ENCODE measurements at regions not wholly inside any gene's neighbourhood (a gene's known extent, or its start where the extent isn't known, plus 50 kb on each side); places are given as distances from the start of the nearest gene placed in this dataset.
"Not testable (repeated sequence)": the region's sequence is repeated elsewhere in the genome, so short reads cannot be mapped to it uniquely, and the experiment has no call there.

DNA sequence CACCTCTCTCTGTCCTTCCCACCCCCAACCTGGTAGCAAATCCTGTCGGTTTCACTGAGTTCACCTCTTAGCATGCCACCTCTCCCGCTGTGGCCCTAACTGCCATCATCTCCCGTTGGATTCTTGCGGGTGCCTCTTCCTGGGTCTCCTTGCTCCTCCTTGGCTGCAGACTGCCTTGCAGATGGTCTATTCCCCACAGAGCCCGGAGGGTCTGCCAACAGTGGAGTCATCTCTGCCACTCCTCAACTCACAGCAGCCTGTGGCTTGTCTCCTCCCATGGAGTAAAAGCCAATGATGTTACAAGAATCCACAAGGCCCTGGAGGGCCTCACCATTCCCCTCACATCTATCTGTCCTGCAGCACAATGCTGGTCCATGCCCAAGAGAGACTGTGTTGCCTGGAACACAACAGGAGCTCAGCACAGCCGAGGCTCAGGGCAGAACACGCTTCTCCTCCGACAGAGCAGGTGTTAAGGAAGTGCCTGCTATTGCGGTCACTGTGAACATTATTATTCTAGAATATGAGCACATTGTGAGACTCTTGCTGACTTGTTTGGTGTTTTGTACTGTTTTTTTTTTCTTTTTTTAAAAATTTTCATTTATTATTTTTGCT, 241.8 kb upstream of the SULF2 start:
- Histone ChIP-seq H3K9me3 (replicated peaks) (peaks cover 7% of the 10 kb centered on the region; the same call in 1 of the 2 replicates), H3K4me3 (no peak overlapping the region), H3K4me1 (peaks cover 9% of the 10 kb centered on the region; the same call in 1 of the 2 replicates), H3K36me3 (no peaks in the 10 kb centered on the region), H3K27me3 (no peaks in the 10 kb centered on the region), H3K27ac (no peak overlapping the region)
- DNase-seq = peak in 1 of 2 experiments; percentile 30

DNA sequence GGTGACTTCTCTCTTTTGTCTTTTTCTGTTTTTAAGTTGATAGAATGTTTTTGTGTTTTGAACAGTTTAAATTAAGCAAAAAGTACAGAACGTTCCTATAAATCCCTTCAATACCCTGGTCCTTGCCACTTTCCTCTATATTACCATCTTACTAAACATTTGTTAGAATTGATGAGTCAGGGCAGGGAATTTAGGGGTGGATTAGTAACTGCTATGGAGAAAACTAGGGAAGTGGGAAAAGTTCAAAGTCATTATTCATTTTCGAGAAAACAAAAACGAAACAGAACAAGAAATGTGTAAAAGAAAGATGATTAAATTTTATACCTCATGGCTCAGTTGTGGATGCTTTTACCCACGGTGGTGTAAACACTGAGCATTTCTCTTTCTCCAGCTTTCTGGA, 240.4 kb upstream of the SULF2 start:
- peak overlapping the region; percentile 82 for H3K27ac ChIP-seq

DNA sequence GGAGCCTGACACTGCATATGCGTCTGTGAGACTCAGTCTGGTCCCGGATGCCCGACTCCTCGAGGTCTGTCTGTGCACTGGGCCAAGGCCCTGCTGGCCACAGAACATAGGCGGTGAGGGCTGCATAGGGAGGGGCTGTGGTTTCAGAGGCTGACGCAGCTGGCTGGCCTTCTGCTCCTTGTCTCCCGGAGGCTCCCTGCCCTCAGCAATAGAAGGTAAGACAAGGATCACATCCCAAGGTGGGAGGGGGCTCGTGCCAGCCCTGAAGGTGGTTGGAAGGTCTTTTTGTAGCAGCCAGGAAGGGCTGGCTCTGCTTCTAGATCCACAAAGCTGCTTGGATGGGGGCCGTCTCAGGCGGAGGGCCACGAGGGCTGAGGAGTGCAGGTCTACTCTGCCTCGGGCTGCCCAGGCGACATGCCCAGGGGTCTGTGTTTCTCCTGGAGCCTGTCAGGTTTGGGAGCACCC, 239.8 kb upstream of the SULF2 start:
- peak overlapping the region; percentile 82 for H3K27ac ChIP-seq
- H3K4me1 ChIP-seq = peaks cover 9% of the 10 kb centered on the region; the same call in 1 of the 2 replicates
- peak overlapping the region; percentile 65 for H3K4me3 ChIP-seq
- H3K9me3 ChIP-seq (replicated peaks) = peaks cover 7% of the 10 kb centered on the region; the same call in 1 of the 2 replicates
- DNase-seq = peak; percentile 92 to 94
- no peaks in the 10 kb centered on the region for H3K27me3 ChIP-seq
- no peaks in the 10 kb centered on the region for H3K36me3 ChIP-seq

More for the DNA sequence above, 240.4 kb upstream of the SULF2 start:
- peaks cover 7% of the 10 kb centered on the region; the same call in 1 of the 2 replicates for H3K9me3 ChIP-seq (replicated peaks)
- no peaks in the 10 kb centered on the region for H3K27me3 ChIP-seq
- no peaks in the 10 kb centered on the region for H3K36me3 ChIP-seq
- H3K4me3 ChIP-seq = peak overlapping the region; percentile 65
- peaks cover 9% of the 10 kb centered on the region; the same call in 1 of the 2 replicates for H3K4me1 ChIP-seq
- DNase-seq = peak in 1 of 2 experiments; percentile 58

DNA sequence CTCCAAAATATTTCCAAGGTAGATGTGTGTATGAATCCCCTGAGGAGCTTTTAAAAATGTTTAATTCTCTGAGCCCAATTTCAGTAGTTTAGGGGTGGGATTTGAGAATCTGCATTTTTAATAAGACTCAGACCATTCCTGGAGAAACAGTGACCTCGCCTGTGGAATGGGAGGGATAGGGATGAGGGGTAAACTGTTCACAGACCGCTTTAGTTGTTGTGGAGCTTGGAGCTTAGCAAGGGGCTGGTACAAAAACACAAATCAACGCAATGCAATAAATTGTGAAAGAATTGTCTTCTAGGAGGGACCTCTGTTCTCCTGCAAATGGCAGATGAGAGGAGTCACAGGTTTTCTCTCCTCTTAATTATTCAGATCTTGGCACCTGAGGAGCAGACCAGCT, 239.3 kb upstream of the SULF2 start:
- Histone ChIP-seq H3K4me3 (peak overlapping the region; percentile 65), H3K27ac (peak overlapping the region; percentile 82; the same call in 1 of the 2 replicates), H3K9me3 (replicated peaks) (peaks cover 7% of the 10 kb centered on the region; the same call in 1 of the 2 replicates), H3K27me3 (no peaks in the 10 kb centered on the region), H3K4me1 (peaks cover 10% of the 10 kb centered on the region; the same call in 1 of the 2 replicates), H3K36me3 (no peaks in the 10 kb centered on the region)
- no peak for DNase-seq

DNA sequence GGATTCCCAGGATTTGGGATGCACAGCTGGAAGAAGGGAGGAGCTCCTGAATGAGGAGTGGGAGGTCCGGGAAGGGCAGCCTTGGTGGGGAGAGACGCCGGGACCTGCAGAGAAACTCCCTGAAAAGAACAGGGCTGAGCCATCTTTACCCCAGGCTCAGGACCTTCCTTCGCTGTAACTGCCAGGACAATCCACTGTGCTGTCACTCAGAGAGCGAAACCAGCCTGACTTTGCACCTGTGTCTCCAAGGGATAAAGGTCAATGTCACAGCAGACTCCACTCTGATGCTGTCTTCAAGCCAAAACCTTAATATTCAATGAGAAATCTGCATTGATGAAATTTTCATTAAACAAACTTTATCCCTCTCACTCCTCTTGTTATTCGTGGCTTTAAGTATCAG, 235.4 kb upstream of the SULF2 start:
- DNase-seq, H3K27ac ChIP-seq, H3K36me3 ChIP-seq, H3K27me3 ChIP-seq, H3K4me3 ChIP-seq: not testable (repeated sequence)
- Histone ChIP-seq H3K4me1 (peaks cover 22% of the 10 kb centered on the region), H3K9me3 (replicated peaks) (peaks cover 14% of the 10 kb centered on the region)

DNA sequence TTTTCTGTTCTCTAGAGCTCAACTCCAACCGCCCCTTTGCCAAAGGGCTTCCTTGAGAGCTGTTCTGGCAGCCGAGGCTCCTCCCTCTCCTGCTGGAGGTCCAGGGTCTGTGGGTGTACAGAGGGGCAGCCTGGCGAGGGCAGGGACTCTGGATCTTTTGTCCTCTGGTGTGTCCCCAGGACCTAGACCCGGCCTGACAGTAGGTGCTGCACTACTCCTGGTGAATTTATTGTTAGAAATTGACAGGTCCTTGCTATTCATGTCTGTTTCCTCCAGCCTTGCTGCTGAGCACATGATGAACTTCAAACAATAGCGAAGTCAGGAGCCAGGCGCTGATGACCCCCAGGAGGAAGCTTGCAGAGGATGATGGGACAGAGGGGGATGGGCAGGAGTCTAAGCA, 234.7 kb upstream of the SULF2 start:
- H3K4me1 ChIP-seq = peaks cover 29% of the 10 kb centered on the region
- no peak overlapping the region for H3K4me3 ChIP-seq
- no peak for DNase-seq
- H3K9me3 ChIP-seq (replicated peaks) = peaks cover 14% of the 10 kb centered on the region
- H3K27ac ChIP-seq = no peak overlapping the region
- H3K36me3 ChIP-seq = no peaks in the 10 kb centered on the region
- H3K27me3 ChIP-seq = no peaks in the 10 kb centered on the region

DNA sequence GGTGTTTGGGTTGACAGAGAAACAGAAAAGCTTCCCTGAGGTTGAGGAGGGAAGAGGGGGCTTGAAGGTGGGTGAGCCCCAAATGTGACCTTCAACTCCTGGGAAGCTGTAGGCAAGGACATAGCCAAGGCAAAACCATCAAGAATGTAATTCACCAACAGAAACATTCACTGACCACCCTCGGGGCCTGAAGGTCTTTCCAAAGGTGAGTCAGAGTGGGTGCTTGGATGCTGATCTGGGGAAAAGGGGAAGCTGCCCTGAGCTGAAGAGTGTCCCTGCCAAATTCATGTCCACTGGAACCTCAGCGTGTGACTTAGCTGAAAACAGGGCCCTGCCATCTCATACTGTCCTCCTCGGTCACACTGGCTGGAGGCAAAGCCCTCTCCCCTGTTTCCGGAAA, 234.2 kb upstream of the SULF2 start:
- peaks cover 25% of the 10 kb centered on the region for H3K4me1 ChIP-seq
- H3K9me3 ChIP-seq (replicated peaks) = peaks cover 14% of the 10 kb centered on the region
- H3K27me3 ChIP-seq = no peaks in the 10 kb centered on the region
- no peak for DNase-seq
- H3K27ac ChIP-seq = no peak overlapping the region
- no peak overlapping the region for H3K4me3 ChIP-seq
- H3K36me3 ChIP-seq = no peaks in the 10 kb centered on the region

DNA sequence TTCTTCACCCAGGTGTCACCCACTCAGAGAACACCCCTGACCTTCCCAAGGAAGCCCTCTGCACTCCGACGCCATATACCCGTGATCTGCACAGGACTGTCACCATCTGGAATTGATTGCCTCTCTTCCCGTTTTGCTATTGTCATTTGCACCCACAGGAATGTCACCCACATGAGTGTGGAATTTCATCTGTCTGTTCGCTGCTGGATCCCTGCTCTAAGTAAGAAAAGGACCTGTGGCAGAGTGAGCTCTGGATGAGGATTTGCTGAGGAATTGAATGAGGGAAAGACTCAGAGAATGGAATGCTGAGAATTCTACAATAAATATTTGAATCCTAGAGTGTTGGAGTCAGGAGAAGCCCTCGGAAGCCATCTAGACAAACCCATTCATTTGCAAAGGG, 233.6 kb upstream of the SULF2 start:
- not testable (repeated sequence) for H3K4me3 ChIP-seq, H3K36me3 ChIP-seq, H3K27me3 ChIP-seq, H3K27ac ChIP-seq
- peak; percentile 35 to 37 for DNase-seq
- Histone ChIP-seq H3K4me1 (peaks cover 24% of the 10 kb centered on the region), H3K9me3 (replicated peaks) (peaks cover 14% of the 10 kb centered on the region)

DNA sequence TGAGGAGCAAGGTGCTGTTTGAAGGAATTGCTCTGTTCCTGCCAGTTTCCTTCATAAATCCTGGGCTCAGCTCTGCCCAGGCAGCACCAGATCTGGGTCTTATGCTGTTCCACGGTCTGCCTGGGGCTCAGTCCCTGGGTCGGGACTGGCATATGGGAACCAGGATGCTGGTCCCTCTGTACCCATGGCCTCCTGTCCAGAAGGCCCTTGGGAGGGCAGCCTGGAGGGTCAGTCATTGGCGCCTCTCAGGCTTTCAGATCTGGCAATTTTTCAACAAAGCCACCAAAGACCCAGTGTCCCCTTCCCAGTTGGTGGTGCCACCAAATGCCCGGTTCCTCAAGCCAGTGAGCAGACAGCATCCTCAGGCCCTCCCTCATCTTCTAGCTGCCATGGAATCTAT, 232.7 kb upstream of the SULF2 start:
- H3K4me1 ChIP-seq = peaks cover 24% of the 10 kb centered on the region
- H3K27ac ChIP-seq = no peak overlapping the region
- H3K4me3 ChIP-seq = no peak overlapping the region
- no peaks in the 10 kb centered on the region for H3K27me3 ChIP-seq
- H3K36me3 ChIP-seq = no peaks in the 10 kb centered on the region
- no peak for DNase-seq
- peaks cover 14% of the 10 kb centered on the region for H3K9me3 ChIP-seq (replicated peaks)

DNA sequence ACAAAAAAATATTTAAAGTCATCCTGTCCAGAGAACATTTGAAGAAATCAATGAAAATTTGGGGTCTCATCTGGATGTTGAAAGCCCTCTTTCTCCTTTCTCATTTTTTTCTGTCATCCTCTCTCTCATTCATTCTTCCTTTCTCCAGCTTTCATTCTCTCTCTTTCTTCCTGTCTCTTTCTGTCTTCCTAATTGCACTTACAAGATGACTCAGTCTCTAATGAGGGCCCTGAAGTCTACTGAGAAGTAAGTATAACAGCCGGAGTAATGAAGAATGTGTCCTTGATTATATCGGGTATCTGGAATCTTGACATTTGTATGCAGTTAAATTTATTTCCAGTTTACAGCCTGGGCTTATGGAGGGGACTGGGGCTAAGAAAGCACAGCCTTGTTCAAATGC, 232.2 kb upstream of the SULF2 start:
- H3K27me3 ChIP-seq = no peaks in the 10 kb centered on the region
- no peak overlapping the region for H3K4me3 ChIP-seq
- no peak for DNase-seq
- H3K4me1 ChIP-seq = peaks cover 24% of the 10 kb centered on the region
- H3K9me3 ChIP-seq (replicated peaks) = peaks cover 9% of the 10 kb centered on the region
- H3K27ac ChIP-seq = no peak overlapping the region
- no peaks in the 10 kb centered on the region for H3K36me3 ChIP-seq

DNA sequence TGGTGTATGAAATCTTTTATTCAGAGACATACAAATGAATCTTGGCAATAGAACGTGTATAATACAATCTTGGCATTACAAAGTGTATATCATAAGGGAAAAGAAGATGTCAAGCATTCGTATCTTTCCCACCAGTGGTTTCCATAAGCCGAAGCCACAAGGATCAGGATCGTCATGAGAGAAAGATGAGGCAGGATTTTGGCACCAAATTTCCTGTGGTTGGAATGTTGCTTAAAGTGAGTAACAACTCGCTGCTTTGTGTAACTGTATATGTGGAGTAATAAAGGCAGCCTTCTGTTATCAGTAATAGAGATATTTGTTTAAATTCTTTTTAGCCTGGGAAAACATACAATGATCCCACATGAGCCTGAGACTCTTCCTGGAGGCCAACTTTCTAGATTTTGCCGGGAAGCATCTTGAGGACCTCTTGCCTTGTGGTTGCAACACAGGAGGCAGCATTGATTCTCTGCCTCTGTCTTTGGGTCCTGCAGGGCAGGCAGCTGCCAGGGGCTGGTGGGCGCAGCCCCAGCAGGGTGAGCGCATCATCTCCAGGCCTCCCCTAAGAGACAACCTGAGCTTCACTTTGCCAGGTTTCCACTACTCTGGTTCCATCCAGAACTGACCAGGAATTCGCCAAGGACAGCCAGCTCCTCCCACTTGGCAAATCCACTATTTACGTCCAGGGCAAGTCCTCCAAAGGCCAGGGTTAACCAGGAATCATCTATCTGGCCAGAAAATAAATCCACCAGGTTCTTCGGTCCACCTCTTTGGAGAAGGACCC, 230.9 kb upstream of the SULF2 start:
- Histone ChIP-seq H3K4me1 (peaks cover 24% of the 10 kb centered on the region), H3K4me3 (no peak overlapping the region), H3K9me3 (replicated peaks) (peaks cover 16% of the 10 kb centered on the region), H3K27ac (no peak overlapping the region), H3K27me3 (no peaks in the 10 kb centered on the region), H3K36me3 (no peaks in the 10 kb centered on the region)
- peak; percentile 42 to 69 for DNase-seq

DNA sequence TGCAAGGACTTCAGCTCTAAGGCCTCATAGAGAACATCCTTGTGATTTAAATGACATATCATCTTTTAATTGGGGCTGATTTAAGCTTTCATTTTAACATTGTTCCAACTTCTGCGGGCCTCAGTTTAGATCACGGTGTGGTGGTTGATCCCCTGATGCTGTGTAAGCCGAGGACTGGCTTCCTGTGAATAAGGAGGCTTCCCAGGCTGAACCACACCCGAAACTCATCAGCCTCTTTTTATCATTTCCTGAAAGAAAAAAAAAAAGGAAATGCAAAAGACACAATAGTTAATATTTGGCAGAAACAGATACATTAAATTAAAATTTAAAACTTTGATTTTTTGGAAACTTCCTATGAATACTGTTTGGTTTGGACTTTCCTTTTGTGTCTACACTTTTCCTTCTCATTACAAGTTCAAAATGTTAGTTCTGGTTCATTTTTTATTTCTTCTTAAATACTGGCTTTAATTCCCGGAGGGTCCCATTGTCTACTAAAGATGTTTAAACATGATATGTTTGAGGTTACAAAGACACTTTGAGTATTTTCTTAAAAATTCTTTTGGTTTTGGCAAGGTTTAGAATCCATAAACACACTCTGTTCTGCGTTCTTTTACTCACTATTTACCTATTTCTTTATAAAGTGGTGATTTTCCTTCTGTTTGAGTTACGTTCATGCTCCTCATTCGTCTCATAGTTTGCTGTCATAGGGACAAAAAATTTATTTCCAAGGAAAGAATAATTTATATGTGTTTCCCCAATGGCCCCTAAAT, 230.0 kb upstream of the SULF2 start:
- peaks cover 18% of the 10 kb centered on the region for H3K9me3 ChIP-seq (replicated peaks)
- H3K4me3 ChIP-seq = no peak overlapping the region
- H3K27me3 ChIP-seq = no peaks in the 10 kb centered on the region
- H3K27ac ChIP-seq = no peak overlapping the region
- H3K36me3 ChIP-seq = no peaks in the 10 kb centered on the region
- DNase-seq = no peak
- peaks cover 24% of the 10 kb centered on the region for H3K4me1 ChIP-seq

DNA sequence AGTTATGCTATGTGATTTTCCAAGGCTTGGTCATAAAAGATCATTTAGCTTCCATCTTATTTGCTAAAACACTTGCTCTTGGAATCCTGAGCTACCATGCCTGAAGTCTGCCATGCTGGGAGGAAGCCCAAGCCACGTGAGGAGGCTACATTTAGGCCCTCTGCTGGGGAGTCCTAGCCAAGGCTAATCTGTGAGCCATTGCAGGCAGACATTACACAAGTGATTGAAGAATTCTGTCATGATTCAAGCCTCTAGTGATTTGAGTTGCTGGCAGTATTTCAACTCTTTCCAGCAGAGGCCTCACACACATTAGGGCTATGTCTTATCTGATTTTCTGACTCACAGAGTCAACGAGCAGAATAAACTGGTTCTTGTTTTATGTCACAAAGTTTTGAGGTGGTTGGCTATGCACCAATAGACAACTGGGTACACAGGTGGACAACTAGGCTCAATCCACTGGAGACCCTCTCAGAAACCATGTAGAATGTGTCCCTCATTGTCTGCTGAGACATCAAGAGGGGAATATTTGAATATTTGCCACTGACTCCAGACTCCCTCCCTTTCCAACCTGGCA, 227.2 kb upstream of the SULF2 start:
- H3K36me3 ChIP-seq = no peaks in the 10 kb centered on the region
- H3K4me3 ChIP-seq = no peak overlapping the region
- peaks cover 20% of the 10 kb centered on the region for H3K4me1 ChIP-seq
- no peaks in the 10 kb centered on the region for H3K27me3 ChIP-seq
- H3K27ac ChIP-seq = no peak overlapping the region
- DNase-seq = peak in 1 of 2 experiments; percentile 30
- H3K9me3 ChIP-seq (replicated peaks) = peaks cover 23% of the 10 kb centered on the region

DNA sequence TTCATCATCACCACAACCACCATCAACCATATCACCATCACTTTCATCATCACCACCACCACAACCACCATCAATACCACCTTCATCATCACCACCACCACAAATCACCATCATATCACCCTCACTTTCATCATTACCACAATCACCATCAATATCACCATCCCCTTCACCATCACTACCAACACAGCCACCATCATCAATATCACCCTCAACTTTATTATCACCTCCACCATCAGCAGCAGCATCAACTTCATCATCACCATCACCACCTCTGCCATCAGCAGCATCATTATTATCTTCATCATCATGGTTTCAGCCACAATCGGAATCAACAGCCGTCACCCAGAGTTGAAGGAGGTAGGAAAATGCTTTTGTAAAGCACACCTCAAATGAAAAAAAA, 225.7 kb upstream of the SULF2 start:
- Histone ChIP-seq H3K27me3 (no peaks in the 10 kb centered on the region), H3K36me3 (no peaks in the 10 kb centered on the region), H3K4me1 (peaks cover 11% of the 10 kb centered on the region), H3K4me3 (no peak overlapping the region), H3K9me3 (replicated peaks) (peaks cover 19% of the 10 kb centered on the region), H3K27ac (no peak overlapping the region)
- no peak for DNase-seq

All from SJCRH30 (cell line).